Activated CD8-positive, alpha-beta T cell treated with anti-CD3 and anti-CD28 coated beads for 36 hours (primary cell): ENCODE measurements at regions not wholly inside any gene's neighbourhood (a gene's known extent, or its start where the extent isn't known, plus 50 kb on each side); places are given as distances from the start of the nearest gene placed in this dataset.

Source experiments
- ATAC-seq: fragments of 200-7000 bp; cut with Tn5 transposase; one replicate; pipeline ENCODE4 v1.10.0; 2021; ENCODE audit warnings: mild to moderate bottlenecking, moderate library complexity
- CTCF ChIA-PET: fragments of 350-600 bp; sonication (Branson Sonifier 250); formaldehyde crosslinking; loops from one replicate; lab custom pipeline; 2021; ENCODE audit warnings: antibody characterized with exemption; lab: Charles Lee
- POLR2A ChIA-PET: fragments of 350-600 bp; sonication (Branson Sonifier 250); formaldehyde crosslinking; loops from one replicate; lab custom pipeline; 2021; ENCODE audit warnings: antibody characterized with exemption; lab: Charles Lee
- DNase-seq: peaks from one replicate; pipeline ENCODE4 v3.0.0-alpha.2; 2020
- H3K27ac Mint-ChIP-seq: one replicate; pipeline ENCODE4 v1.8.0; 2021; ENCODE audit warnings: mild to moderate bottlenecking, mixed read lengths
- H3K27me3 Mint-ChIP-seq: one replicate; pipeline ENCODE4 v1.8.0; 2021; ENCODE audit warnings: mixed read lengths
- H3K36me3 Mint-ChIP-seq: one replicate; pipeline ENCODE4 v1.8.0; 2021; ENCODE audit warnings: low read depth, mixed read lengths
- H3K4me1 Mint-ChIP-seq: one replicate; pipeline ENCODE4 v1.8.0; 2021; ENCODE audit warnings: low read depth, mixed read lengths
- H3K4me3 Mint-ChIP-seq: one replicate; pipeline ENCODE4 v1.8.0; 2021; ENCODE audit warnings: mild to moderate bottlenecking, moderate library complexity, mixed read lengths
- H3K9me3 Mint-ChIP-seq: one replicate; pipeline ENCODE4 v1.8.0; 2021; ENCODE audit warnings: mixed read lengths
- intact Hi-C: fragments of 100-400 bp; cut with micrococcal nuclease; formaldehyde crosslinking; loops from one replicate; pipeline ENCODE4 v1.10.0; 2022
- TF ChIP-seq, protein P1 (sequence below): fragments of 200-600 bp; IDR thresholded peaks from one replicate; pipeline ENCODE4 v1.8.0; 2022; ENCODE audit warnings: antibody characterized with exemption, mild to moderate bottlenecking

GRCh38 chr10:69751214-69751613 lies 50.5 kb upstream of the COL13A1 start:
- POLR2A ChIA-PET = no interaction called here
- Mint-ChIP-seq H3K36me3 (no peaks in the 10 kb centered on the region), H3K27ac (no peak overlapping the region), H3K4me1 (no peaks in the 10 kb centered on the region), H3K4me3 (no peak overlapping the region), H3K27me3 (peaks cover 11% of the 10 kb centered on the region), H3K9me3 (no peaks in the 10 kb centered on the region)
- DNase-seq (no peak), ATAC-seq (no peak)
- intact Hi-C loops = no loop called here
- TF ChIP-seq, protein P1, sequence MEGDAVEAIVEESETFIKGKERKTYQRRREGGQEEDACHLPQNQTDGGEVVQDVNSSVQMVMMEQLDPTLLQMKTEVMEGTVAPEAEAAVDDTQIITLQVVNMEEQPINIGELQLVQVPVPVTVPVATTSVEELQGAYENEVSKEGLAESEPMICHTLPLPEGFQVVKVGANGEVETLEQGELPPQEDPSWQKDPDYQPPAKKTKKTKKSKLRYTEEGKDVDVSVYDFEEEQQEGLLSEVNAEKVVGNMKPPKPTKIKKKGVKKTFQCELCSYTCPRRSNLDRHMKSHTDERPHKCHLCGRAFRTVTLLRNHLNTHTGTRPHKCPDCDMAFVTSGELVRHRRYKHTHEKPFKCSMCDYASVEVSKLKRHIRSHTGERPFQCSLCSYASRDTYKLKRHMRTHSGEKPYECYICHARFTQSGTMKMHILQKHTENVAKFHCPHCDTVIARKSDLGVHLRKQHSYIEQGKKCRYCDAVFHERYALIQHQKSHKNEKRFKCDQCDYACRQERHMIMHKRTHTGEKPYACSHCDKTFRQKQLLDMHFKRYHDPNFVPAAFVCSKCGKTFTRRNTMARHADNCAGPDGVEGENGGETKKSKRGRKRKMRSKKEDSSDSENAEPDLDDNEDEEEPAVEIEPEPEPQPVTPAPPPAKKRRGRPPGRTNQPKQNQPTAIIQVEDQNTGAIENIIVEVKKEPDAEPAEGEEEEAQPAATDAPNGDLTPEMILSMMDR = no peak
- CTCF ChIA-PET = interaction anchor here (1.4 to 1.7 kb wide), 2 partner anchors 35 to 163 kb away, joined by 5 read pairs; no protein-coding TSS in a partner anchor
